KOPT-K1 (cell line): ENCODE measurements at regions not wholly inside any gene's neighbourhood (a gene's known extent, or its start where the extent isn't known, plus 50 kb on each side); places are given as distances from the start of the nearest gene placed in this dataset.

ENCODE experiments used
- H3K27ac ChIP-seq: fragments of 200-600 bp; sonication (generic); 2 replicates; pipeline ENCODE4 v1.5.1; 2016; ENCODE audit warnings: antibody characterized with exemption, mild to moderate bottlenecking, low read depth, low read length; ENCODE audit not compliant: poor library complexity, severe bottlenecking
- H3K36me3 ChIP-seq: fragments of 200-600 bp; sonication (generic); 2 replicates; pipeline ENCODE4 v1.5.1; 2017; ENCODE audit warnings: antibody characterized with exemption, mild to moderate bottlenecking, low read length, moderate library complexity; ENCODE audit not compliant: insufficient read depth
- H3K9me3 ChIP-seq: fragments of 200-600 bp; sonication (generic); 2 replicates; pipeline ENCODE4 v1.5.1; 2017; ENCODE audit warnings: antibody characterized with exemption, low read length, mild to moderate bottlenecking; ENCODE audit not compliant: insufficient read depth, poor library complexity, severe bottlenecking

- Histone ChIP-seq H3K9me3 (no peaks in the 10 kb centered on the region), H3K36me3 (no peaks in the 10 kb centered on the region), H3K27ac (no peak overlapping the region)
These were observed 1270.9 kb downstream of the BRD1 start for GRCh38 chr22:48556751-48557150.

DNA sequence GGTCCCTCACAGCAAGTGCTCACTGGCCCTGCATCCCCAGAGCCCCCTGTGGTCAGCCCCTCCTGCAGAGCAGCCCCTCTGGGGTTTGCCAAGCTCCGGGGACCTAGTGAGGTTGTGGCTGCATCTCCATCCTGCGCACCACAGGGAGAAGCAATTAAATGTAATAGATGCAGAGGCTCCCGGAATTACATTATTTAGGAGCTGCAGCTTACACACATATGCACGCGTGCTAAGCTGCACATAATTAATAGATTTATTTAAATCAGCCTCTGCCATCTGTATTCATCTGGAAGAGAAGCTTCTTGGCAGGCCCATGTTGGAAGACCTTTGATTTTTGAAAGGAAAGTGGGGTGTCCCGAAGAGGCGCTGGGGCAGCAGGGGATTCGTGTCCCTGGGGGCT is 1271.5 kb downstream of the BRD1 start:
- no peaks in the 10 kb centered on the region for H3K36me3 ChIP-seq
- no peaks in the 10 kb centered on the region for H3K9me3 ChIP-seq
- H3K27ac ChIP-seq = no peak overlapping the region

GRCh38 chr22:48555606-48556005 is 1272.1 kb downstream of the BRD1 start:
- H3K27ac ChIP-seq = no peak overlapping the region
- no peaks in the 10 kb centered on the region for H3K9me3 ChIP-seq
- no peaks in the 10 kb centered on the region for H3K36me3 ChIP-seq

DNA sequence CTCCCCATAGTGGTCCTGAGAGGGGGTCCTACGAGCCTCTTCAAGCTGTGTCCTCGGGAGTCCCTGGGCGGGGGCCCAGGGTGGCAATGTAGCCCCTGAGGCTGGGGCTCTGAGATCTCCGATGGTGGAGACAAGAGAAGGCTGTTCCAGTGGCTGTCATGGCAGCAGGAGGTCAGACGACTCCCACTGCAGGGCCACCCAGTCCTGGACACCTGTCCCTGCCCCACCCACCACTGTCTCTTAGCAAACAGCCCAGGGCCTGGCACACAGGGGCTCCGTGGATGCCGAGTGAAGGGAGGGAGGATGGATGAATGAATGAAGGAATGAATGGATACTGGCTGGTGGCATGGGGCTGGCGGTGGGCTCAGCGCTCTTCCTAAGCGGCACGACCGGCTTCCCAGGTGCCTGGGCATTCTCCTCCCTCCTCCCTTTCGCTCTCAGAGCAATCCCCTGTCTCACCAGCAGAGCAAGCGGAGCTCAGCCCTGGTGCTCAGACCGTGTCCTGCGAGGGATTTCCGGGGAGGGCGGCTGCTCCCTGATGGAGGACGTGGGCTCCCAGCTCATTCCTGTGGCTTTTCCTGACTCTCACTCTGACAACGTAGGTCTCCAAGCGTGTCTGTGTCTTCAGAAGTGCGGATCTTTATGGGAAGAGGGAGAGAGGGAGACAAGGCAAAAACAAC is 1272.6 kb downstream of the BRD1 start:
- H3K27ac ChIP-seq = no peak overlapping the region
- H3K9me3 ChIP-seq = no peaks in the 10 kb centered on the region
- H3K36me3 ChIP-seq = no peaks in the 10 kb centered on the region

DNA sequence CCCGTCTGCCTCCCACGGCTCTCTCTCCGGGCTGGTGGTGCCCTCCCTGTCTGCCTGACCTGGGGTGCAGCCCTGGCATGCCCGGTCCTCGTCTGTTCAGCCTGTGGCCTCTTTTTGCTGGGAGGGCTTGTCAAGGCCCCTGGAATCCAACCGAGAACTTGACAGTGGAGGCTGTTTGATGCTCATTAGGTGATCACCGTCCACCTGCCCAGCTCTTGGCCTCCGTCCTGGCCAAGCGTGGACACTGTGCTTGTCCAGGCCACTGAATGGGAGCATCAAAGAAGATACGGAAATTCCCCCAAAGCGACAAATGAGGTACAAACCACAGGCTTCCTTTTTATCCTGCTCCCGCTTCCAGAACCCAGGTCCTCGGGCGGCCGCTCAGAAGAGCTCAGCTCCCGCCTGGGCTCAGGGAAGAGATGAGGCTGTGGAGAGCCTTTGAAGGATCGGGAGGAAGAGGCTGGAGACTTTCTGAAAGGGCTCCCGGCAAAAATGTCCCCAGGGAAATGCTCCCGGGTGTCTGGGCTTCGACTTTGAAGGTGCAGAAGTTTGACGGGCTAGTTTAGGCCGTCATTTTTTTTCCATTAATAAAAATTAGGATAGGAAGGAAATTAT is 1273.9 kb downstream of the BRD1 start:
- Histone ChIP-seq H3K27ac (no peak overlapping the region), H3K36me3 (no peaks in the 10 kb centered on the region), H3K9me3 (no peaks in the 10 kb centered on the region)

GRCh38 chr22:48553119-48553518 is 1274.6 kb downstream of the BRD1 start:
- Histone ChIP-seq H3K9me3 (no peaks in the 10 kb centered on the region), H3K36me3 (no peaks in the 10 kb centered on the region), H3K27ac (no peak overlapping the region)

DNA sequence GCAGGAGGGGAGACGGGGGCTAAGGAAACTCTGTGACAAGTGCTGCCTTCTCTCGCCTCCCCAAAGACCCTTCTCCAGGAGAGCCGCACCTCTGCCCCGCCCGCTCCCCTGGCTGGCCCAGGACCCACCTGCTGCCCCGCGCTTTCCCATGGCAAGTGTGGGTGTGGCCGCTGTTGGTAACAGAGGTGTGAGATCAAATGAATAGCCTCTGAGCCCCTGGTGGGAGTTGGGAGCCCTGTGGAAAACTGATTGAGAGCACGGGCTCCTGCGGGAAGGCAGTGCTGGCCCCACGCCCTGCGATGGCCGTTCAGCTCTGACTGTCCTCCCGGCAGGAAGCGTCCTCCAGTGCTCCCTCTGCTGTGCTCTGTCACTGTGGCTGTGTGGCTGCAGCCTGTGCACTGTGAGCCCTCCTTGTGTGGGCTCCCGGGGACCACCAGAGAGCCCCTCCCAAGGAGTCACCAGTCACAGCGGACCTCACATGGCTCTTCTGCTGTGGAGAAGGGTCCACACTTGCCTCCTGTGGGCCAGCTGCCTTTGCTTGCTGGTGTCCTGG is 1275.9 kb downstream of the BRD1 start:
- no peaks in the 10 kb centered on the region for H3K9me3 ChIP-seq
- no peaks in the 10 kb centered on the region for H3K36me3 ChIP-seq
- H3K27ac ChIP-seq = no peak overlapping the region

DNA sequence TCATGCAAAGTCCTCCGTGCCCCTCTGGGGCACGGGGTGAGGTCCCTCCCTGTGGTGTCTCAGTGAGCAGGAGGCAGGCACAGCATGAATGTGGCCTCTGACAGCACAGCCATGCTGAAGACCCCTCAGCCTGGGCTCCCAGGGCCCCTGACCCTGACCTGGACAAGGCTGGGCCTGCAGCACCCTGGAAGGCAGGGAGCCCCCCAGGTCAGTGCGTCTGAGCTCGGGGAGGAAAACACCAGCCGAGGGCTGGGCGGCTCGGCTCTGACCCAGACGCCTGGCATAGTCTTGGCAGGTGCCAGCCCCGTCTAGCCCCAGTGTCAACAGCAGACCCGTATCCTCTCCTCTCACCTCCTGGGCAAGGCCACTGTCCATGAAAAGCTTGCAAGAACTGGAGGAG is 1276.6 kb downstream of the BRD1 start:
- Histone ChIP-seq H3K36me3 (no peaks in the 10 kb centered on the region), H3K9me3 (no peaks in the 10 kb centered on the region), H3K27ac (no peak overlapping the region)

GRCh38 chr22:48548391-48548790 is 1279.3 kb downstream of the BRD1 start:
- H3K27ac ChIP-seq = no peak overlapping the region
- no peaks in the 10 kb centered on the region for H3K36me3 ChIP-seq
- H3K9me3 ChIP-seq = no peaks in the 10 kb centered on the region

GRCh38 chr22:48547971-48548370 is 1279.7 kb downstream of the BRD1 start:
- H3K27ac ChIP-seq = no peak overlapping the region
- no peaks in the 10 kb centered on the region for H3K36me3 ChIP-seq
- no peaks in the 10 kb centered on the region for H3K9me3 ChIP-seq

- H3K27ac ChIP-seq = no peak overlapping the region
- no peaks in the 10 kb centered on the region for H3K9me3 ChIP-seq
- H3K36me3 ChIP-seq = no peaks in the 10 kb centered on the region
These were observed 1280.8 kb downstream of the BRD1 start for GRCh38 chr22:48546653-48547424.

GRCh38 chr22:48545987-48546386 is 1281.7 kb downstream of the BRD1 start:
- no peak overlapping the region for H3K27ac ChIP-seq
- H3K36me3 ChIP-seq = no peaks in the 10 kb centered on the region
- no peaks in the 10 kb centered on the region for H3K9me3 ChIP-seq

DNA sequence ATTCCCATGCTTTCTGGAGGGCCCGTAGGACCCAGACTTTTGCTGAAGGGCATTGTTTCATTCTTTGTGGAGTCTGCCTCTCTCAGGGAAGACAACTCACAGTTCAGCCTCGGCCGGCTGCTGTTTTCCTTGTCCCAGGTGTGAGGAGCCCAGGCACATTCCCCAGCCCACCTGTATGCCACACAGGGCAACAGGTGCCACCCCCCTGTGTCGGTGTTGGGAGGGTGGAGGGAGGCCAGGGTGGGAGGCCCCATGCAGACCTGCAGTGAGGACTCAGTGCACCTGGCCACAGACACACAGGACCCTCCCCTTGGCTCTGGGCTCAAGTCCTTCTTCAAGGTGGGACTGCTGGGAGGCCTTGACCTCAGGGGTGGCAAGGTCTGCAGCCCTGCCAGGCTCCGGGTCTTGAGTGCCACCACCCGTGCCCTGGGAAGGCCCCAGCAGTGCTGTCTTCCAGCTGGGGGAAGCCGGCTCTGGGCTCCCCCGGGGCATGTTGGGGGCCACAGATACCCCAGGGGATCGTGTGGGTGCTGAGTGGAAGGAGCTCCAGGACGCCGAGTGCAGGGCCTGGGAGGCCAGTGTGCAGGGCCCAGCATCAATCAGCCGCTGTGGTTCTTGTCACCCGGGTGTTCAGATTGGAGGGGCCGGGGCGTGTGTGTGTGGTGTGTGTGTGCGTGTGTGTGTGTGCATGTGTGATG is 1286.1 kb downstream of the BRD1 start:
- H3K27ac ChIP-seq = no peak overlapping the region
- no peaks in the 10 kb centered on the region for H3K9me3 ChIP-seq
- H3K36me3 ChIP-seq = no peaks in the 10 kb centered on the region

DNA sequence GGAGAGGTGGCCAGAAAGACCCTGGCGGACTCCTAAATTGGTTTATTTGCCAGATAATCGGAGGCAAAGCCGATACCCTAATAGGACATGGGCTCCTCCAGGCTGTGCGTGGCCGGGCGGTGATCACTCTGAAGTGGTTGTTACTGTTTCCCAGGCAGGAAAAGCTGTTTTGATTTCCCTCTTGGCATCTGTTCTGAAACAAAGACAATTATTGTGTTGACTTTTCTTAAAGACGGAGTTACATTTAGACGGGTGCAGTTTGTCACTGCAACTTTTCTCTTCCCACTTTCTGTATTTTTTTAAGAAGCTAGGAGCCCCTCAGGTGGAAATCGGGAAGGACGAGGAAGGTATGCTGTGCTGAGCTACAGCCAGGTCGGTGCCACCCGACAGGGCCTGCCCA is 1288.4 kb downstream of the BRD1 start:
- Histone ChIP-seq H3K9me3 (no peaks in the 10 kb centered on the region), H3K36me3 (no peaks in the 10 kb centered on the region)

GRCh38 chr22:48538291-48538820 is 1289.3 kb downstream of the BRD1 start:
- no peak overlapping the region for H3K27ac ChIP-seq
- H3K36me3 ChIP-seq = no peaks in the 10 kb centered on the region
- no peaks in the 10 kb centered on the region for H3K9me3 ChIP-seq

More for the DNA sequence above, 1288.4 kb downstream of the BRD1 start:
- H3K27ac ChIP-seq = no peak overlapping the region
